ENCODE measurements at regions not wholly inside any gene's neighbourhood (a gene's known extent, or its start where the extent isn't known, plus 50 kb on each side); places are given as distances from the start of the nearest gene placed in this dataset.

DNA sequence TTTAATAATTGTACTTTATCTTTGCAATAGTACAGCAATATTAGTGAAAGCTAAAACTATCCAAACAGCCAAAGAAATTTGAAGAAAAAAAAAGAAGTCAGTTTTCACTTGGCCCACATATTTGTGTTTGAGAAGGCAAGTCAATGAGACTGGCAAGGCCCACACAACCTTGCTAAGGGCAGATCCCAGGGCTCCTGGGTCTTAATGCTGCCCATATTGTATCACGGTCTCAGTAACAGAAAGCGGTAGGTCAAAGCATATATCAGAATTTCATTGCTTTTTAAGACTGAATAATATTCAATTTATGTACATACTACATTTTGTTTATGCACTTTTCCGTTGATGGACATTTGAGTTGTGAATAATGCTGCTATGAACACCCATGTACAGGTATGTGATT, 262.0 kb upstream of the TOPAZ1 start:
- DNase-seq (ENCODE audit: low read depth in 3 of 3), result no peak

DNA sequence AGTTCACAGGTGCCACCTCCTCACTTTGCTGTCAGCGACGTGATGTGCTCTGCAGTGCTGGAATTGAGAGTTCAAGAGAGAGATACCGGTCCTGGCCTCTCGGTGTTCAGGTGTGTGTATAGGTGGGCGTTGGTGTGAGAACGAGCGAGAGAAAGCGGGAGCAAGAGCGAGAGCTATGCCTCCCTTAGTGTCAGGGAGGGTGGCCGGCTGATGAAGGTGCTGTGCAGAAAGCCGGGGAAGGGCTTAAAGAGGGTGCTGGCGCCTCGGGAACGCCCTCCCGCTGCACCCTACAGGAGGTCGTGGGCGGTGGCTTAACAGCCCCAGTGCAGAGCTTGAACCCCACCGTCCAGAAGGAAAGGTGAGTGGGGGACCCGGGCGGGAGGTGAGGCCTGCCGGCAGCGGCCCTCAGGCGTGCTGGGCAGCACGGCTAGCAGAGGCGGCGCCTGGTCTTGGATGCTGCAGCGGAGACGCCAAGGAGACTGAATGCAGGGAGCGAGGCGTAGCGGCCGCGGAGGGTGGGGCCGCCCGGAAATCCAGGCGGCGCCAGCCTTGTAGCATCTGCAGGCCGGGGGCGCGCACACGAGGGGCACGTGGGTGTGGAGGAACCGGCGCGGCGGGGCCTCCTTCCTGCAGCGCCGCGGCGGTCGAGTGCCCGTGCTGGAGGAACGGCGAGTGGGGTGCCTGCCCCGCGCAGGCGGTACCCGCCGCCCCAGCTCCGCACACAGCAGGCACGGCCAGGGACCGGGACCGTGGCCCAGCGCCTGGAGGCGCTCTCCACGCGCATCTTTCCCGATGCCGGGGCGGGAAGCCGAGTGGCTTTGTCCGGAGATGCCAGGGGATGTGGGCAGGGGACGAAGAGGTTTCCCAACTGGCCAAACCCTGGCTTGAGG, 246.8 kb upstream of the TOPAZ1 start:
- no peak for DNase-seq (ENCODE audit: low read depth in 3 of 3)

DNA sequence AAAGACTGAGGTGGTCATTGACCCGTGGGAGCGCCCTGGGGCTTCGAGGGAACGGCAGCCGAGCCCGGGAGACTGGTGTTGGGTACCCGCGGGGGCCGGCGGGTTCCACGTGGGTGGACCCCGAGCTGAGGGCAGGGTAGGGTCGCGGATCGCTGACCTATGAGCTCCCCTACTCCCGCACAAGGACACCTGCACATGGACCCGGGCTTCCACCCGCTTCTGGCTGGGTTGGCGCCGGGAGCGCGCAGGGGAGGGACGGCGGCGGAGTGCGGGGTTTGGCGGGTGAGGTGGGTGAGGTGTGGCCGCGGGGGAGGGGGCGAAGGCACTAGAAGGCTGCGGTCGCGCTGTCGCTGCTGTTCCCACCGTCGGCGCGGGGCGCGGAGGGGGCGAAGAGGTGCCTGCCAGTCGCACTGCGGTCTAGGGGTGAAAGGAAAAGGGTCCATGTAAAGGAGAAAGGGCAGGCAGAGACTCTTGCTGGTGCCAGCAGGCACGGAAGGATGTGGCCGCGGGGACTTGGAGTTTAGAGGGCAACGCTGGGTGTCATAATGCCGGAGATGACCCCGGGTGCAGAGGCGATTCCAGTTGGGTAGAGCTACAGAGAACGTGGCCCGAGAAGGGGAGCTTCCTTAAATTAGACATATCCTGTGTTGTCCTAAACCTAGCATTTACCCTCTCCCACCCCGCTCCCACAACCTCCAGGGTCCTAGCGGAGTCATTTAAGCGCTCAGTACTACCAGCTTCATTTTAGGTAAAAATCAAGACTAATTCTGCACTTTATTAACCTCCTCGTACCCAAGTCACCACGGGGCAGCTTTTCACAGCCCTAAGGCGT, 245.9 kb upstream of the TOPAZ1 start:
- no peak for DNase-seq (ENCODE audit: low read depth in 3 of 3)

DNA sequence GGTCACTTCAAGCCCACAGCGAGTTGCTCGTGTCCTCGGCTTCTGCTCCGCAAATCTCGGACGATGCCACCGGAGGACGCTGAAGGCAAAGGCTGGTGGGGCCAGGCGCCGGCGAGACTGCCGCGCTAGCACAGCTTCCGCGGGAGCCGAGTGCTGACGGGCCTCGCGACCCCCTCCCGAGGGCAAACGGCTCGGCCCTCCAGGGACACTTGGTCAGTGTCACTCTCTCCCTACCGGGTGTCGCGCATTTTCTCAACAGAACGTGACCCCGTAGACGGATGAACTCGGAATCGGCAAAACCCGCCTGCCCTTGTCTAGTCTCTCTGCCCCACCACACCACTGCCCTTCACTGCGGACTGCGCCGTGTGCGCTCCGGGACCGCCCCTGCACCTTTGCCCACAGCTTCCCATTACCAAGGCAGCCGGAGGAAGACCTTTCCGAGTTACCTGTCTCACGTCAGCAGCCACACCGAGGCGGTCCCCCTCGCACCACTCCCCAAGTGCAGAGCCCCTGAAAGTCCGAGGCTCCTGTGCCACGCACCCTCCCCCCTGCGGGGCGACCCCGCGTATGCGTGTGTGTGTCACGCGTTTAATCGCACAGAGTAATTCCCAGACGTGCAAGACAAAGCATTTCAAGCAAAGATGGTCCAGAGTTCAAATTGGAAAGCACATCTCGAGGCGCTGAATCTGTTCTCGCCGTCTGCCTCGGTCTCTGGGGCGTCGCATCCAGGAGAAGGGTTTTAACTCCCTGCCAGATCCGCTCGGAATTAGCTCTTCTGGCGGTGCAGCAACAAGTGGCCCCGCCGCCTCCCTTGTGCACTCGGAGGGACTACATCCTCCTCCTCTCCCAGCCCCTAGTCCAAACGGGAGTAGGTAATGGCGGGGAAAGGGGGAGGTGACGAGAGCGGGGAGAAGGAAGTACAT, 245.0 kb upstream of the TOPAZ1 start:
- DNase-seq (ENCODE audit: low read depth in 3 of 3), result no peak

DNA sequence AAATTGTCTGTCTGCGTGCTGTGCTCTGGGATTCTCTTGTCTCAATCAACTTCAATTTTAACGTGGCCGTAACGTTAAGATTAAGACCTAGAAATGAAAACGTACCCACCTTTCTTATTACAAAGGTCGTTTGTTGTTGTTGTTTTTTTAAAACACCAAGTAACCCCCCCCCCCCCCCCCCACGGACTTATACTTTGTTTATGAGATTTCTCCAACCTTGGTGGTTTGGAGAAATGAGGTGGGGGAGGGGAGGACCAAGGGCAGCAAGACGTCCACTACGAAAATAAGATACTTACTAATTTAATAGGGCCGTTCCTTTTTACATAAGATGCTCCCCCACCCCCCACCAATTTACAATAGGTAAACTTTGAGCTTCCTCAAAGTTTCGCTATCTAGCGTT, 244.4 kb upstream of the TOPAZ1 start:
- no peak for DNase-seq (ENCODE audit: low read depth in 3 of 3)

DNA sequence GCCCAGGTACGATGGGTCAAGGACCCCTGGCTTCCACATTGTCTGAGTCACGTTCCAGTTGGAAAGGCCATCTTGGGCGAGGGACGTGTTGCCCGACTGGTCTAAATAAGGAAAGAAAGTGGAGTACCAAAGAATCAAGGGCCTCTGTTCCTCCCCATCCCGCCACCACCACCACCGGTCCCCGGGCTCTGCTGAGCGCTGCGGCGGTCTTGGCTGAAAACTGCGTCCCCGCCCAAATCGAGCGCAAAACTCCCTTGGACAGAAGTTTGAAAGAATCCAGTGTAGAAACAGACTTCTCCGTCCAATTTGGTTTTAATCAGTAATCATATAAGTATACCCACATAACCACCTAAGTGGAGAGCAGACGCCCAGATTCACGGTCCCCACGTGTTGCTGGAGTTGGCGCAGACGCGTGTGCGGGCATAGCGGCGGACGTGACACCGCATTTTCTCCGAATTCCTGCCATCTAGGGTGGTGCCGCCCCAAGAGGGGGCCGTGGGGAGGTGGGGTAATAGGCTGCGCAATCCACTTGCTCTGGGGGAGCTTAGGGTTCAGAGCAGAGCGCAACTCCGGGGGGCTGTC, 243.8 kb upstream of the TOPAZ1 start:
- no peak for DNase-seq (ENCODE audit: low read depth in 3 of 3)

DNA sequence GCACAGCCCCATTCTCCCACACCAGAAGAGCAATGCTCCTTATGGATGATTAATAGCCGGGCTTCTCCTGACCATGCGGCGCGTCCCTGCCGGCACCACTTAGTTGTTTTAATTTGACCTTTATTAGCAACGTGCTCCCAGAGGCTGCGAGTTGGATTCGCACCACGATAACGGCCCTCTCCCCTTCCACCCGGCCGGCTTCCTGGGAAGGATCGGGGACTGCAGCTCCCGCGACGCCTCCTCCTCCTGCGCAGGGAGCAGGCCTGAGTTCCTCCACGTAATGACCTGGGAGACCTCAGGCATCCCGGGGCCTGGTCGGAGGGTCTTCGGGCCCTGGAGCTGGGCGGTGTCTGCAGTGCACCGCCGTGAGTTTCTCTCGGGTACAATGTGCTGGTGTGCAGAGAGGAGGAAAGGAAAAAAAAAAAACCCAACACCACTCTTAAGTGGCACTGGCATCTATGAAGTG, 243.3 kb upstream of the TOPAZ1 start:
- no peak for DNase-seq (ENCODE audit: low read depth in 3 of 3)

DNA sequence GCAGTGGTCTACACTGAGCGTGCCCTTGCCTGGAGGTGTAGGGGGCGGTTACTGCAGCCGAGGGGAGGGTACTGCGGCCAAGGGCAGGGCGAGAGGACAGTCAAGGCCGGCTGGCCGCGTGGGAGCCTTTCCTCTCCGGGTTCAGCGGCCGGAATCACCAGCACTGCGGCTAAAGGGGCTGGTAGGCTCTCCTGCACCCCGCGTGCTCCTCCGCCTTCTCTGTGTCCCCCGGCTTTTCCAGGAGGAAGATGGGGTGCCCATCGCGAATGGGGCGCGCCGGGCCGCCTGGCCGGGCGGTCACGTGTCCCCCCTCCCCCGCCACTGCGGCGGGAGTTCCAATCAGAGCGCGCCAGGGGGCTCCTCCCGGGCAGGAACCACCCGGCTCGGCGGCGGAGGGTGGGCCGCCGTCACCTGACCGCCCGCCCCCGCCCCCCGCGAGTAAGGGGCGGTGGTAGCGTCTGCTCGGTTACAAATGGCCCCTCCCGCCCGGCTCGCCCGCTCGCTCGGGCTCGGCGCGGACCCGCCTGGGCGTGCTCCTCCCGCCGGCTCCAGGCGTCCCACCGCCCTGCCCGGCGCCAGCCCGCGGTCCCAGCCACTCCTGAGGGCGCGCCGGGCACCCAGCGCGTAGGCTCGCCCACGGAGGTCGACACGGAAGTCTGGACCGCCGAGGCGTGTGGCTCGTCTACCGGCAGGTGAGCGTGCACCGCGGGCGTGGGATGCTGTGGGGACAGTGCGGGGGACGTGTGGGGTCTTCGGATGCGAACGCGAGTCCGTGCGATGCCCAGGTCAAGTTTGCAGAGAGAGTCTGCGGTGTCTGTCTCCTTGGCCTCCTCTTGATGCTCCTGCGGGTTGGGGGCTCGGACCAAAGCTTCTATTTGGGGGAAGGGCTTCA, 242.6 kb upstream of the TOPAZ1 start:
- DNase-seq (ENCODE audit: low read depth in 3 of 3), result no peak

DNA sequence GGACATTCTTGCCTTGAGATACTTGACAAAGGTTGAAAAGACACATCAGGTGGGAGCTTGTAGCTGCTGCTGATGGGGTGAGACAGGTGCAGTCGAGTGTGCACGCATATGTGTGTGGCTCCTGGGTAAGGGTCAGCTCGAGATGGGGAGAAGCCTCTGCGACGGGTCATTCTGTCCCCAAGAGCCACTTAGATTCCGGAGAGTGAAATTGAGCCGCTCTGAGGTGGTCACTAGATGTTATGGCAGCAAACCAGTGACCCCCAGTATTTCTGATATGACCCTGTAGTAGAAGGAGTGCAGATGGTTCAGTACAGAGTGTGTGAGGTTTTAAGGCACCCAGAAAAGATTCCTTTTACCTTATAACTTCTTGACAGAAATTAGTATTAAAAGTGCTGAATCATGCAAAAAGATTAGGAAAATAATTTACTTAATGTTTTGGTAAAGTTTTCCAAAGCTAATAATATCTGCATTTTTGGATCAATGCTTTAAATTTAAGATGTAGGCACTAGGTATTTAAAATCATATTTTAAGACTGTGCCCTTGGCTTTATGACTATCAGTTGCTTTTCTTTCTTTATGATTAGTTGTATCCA, 241.9 kb upstream of the TOPAZ1 start:
- DNase-seq (ENCODE audit: low read depth in 3 of 3), result no peak

DNA sequence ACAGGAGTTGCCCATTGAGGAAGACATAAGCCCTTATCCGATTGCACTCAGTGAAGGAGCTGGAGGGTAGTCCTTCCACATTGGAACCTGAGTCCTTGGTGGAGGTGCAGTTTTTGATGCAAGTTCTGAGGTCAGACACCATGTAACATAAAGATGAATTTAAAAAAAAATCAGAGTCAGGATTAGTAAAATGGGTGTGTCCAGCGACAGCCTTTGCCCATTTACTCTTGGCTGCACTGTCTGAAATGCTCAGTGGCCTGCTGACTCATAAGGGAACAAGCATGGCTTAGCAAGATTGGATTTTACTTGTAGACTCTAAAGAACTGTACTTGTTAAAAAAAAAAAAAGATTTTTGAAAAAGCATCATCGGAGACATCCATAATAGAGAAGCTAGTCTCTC, 241.1 kb upstream of the TOPAZ1 start:
- DNase-seq (ENCODE audit: low read depth in 3 of 3), result no peak

DNA sequence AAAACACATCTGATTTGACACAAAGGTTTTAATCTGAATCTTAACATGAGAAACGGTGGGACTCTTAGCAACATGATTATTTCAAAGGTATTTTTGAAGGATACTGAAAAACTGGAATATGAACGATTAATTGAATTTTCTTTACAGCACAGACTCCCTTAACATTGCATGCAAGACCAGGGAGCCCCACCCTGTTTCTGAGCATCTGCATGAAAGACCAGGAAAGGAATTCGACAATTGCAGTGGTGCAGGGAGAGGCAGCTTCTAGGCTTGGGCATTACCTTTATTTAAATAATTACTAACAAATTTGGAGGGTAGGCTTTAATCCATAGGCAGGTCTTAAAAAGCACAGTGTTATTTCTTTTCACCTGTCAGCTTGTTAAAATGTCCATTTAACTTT, 240.6 kb upstream of the TOPAZ1 start:
- no peak for DNase-seq (ENCODE audit: low read depth in 3 of 3)

DNA sequence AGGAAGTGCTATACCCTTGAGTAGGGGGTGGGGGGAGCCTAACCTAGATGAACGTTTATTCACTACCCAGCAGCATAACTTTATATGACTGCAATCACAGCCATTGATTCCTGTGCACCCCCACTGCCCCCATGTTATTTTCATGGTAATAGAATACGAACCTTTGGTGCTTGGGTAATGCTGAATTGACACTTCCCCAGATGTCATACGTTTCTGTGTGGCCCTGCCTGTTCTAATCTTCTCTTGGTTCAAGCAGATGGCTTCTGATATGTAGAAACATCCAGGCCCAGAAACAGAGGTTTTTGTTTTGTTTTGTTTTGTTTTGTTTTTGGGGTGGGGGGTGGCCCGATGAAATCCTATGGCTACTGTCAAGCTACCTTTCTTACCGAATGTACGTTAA, 237.9 kb upstream of the TOPAZ1 start:
- DNase-seq (ENCODE audit: low read depth in 3 of 3), result no peak

DNA sequence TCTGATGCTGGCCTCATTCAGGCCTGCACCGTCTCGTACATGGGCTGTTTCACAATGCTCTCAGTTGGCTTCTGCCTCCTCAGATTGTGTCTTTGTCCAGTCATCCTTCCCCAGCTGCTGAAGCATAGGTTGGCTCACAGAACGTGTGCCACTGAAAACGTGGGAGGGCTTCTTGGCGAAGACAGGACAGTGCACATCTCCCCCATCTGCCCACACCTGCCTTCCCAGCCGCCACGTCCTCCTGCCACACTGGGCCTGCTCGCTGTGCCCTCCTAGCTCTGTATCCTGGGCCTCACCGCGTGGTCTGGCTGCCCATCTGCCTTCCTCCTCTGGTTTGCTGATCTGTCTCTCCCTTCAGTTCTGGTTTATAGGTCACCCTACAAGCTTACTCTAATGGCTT, 230.0 kb upstream of the TOPAZ1 start:
- DNase-seq (ENCODE audit: low read depth in 3 of 3), result no peak

DNA sequence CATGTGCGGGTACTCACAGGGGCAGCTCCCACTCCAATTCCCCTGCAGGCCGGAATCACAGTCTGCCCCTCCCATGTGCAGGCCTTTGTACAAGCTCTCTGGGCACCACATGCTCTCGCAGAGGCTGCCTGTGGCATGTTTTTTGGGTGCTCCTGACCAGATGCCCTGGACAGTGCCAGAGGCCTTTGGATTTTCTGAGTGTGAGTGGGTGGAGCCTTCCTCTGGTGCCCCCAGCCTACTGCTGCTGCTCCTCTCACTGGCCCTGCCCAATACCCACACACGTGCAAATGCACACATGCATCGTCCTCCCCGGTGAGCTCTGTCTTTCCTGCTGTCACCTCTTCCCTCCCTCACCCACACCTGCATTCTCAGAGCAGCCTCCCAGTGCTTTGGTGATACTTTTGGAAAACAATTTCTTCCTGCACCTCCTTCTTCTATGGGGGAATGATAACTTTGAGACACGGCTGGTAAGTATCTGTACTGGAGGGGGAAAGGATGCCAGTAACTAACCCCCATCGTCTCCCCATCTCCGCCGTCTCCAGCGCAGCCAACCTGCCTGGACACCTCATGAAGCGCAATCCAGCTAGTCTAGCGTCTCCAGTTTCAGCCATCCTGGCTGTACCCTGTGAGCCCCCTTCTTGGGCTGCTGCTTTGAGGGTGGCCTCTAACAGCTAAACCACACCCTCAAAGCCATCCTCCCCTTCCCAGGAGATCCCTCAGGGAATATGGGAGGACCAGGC, 229.4 kb upstream of the TOPAZ1 start:
- DNase-seq (ENCODE audit: low read depth in 3 of 3), result no peak

DNA sequence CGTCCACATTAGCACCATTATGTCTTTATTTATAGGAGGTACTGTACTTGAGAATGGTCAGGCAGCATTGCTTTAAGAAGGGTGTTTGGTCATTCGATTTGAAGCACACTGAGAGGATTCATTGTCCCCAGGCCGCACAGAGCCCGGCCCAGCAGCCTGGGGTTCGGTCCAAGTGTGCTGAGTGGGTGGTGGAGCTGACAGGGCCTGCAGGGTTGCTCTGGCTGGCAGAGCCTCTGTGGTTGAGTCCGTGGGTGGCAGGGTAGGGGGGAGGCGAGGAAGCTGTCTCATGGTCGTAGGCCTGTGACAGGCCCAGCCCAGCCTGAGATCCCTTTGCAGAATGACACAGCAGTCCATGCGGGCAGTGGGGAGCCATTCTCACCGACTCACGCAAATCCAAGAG, 227.7 kb upstream of the TOPAZ1 start:
- DNase-seq (ENCODE audit: low read depth in 3 of 3), result no peak

DNA sequence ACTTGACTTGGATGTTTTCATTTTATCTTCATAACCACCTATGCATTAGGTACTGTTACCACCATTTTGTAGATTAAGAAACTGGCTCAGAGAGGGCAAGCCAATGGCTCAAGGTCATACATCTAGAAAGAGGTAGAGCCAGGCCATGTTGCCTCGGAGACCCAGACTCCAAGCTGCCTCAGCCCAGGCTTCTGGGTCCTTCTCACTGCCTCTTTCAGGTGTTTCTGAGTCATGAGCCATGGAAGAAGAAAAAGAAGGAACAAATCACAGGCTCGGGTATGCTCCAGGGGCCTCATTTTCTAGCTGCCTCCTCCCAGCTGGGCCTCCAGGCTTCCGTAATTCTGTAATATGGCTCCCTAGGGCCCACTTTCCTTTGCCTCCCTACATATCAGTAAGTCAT, 226.5 kb upstream of the TOPAZ1 start:
- no peak for DNase-seq (ENCODE audit: low read depth in 3 of 3)

DNA sequence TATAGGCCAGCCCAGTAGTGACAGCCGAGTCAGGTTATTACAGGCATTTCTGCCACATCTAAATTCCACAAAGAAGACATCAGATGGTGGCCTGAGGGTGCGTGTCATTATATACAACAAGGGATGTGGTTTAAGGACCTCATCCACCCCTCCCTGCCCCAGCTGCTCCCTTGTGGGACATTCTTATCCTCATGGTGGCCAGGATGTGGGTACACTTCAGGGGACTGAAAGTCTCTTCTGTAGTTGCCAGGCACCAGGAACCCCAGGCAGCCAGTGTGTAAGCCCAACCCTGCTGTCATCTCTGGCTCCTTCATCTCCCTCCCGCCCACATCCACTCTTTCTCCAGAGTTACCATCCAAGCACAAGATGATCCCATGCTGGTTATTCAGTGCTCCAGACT, 224.9 kb upstream of the TOPAZ1 start:
- no peak for DNase-seq (ENCODE audit: low read depth in 3 of 3)

DNA sequence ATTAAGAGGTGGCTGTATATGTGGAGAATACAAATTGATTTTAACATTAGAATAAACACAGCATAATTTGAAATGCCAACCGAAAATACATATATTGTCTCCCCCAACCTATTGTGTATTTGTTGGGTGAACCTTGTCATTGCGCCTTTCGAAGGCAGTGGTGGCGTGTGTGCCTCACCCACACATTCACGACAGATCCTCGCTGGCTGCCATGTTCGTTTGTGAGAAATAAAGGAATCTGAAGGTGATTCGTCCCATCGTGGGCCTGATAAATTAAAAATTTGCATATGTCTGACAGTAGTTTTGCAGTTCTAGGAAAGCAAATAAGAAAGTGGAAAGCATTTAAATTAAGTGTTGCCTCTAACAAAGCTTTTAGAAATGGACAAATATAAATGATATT, 222.8 kb upstream of the TOPAZ1 start:
- DNase-seq (ENCODE audit: low read depth in 3 of 3), result no peak

DNA sequence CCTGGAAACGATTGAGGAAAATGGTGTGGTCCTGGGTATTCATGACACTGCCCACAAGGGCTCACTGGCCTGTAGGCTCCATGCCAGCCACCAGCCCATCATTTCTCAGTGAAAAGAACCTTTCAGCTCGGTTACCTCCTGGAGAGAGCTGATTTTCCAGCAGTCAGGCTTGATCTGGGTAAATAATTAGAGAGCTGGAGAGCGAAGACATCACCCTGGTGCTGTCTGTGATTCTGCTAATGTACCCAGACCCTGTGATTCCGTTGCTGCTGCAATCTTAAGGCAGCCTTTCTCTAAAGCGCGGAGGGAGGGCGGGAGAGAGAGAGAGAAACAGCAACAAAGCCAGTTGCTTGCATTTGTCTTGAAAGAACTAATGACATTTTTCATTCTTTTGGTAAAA, 221.9 kb upstream of the TOPAZ1 start:
- DNase-seq (ENCODE audit: low read depth in 3 of 3), result no peak

Measured in stimulated activated CD4-positive, alpha-beta T cell treated with anti-CD3 and anti-CD28 coated beads, TNF-alpha, amount 100 ng/mL, for 48 hours (primary cell).